GM23338 (cell line): ENCODE measurements at regions not wholly inside any gene's neighbourhood (a gene's known extent, or its start where the extent isn't known, plus 50 kb on each side); places are given as distances from the start of the nearest gene placed in this dataset.

Experiments used
- ATAC-seq: fragments of 200-7000 bp; cut with Tn5 transposase; 3 replicates; pipeline ENCODE4 v1.9.1; 2020
- DNase-seq: peaks from one replicate; pipeline ENCODE4 v3.0.0-alpha.2; 2015; ENCODE audit warnings: low spot score
- H2AFZ ChIP-seq: fragments of 200-600 bp; sonication (generic); 2 replicates; pipeline ENCODE4 v1.8.0; 2016; ENCODE audit warnings: antibody characterized with exemption, mild to moderate bottlenecking, moderate library complexity
- H3F3A ChIP-seq: fragments of 200-600 bp; sonication (generic); replicated peaks from 2 replicates; pipeline ENCODE4 v1.8.0; 2017; ENCODE audit warnings: antibody characterized with exemption, mixed run types, low read depth
- H3K27ac ChIP-seq: fragments of 200-600 bp; sonication (generic); 2 replicates; pipeline ENCODE4 v1.6.1; 2016; ENCODE audit warnings: low read depth
- H3K27me3 ChIP-seq: fragments of 200-600 bp; sonication (generic); 2 replicates; pipeline ENCODE4 v1.8.0; 2016; ENCODE audit warnings: mild to moderate bottlenecking, mixed run types, moderate library complexity; ENCODE audit not compliant: insufficient read depth
- H3K36me3 ChIP-seq: fragments of 200-600 bp; sonication (generic); 2 replicates; pipeline ENCODE4 v1.8.0; 2016; ENCODE audit warnings: mild to moderate bottlenecking; ENCODE audit not compliant: insufficient read depth
- H3K4me1 ChIP-seq: fragments of 200-600 bp; sonication (generic); 2 replicates; pipeline ENCODE4 v1.8.0; 2016; ENCODE audit warnings: mild to moderate bottlenecking, moderate library complexity; ENCODE audit not compliant: insufficient read depth
- H3K4me2 ChIP-seq: fragments of 200-600 bp; sonication (generic); 2 replicates; pipeline ENCODE4 v1.7.1; 2017; ENCODE audit warnings: mixed run types
- H3K4me3 ChIP-seq: fragments of 200-600 bp; sonication (generic); 2 replicates; pipeline ENCODE4 v1.6.1; 2016; ENCODE audit warnings: mixed run types
- H3K79me2 ChIP-seq: fragments of 200-600 bp; sonication (generic); replicated peaks from 2 replicates; pipeline ENCODE4 v1.8.0; 2017; ENCODE audit warnings: mild to moderate bottlenecking; ENCODE audit not compliant: insufficient read depth
- H3K9me2 ChIP-seq: fragments of 200-600 bp; sonication (generic); 2 replicates; pipeline ENCODE4 v1.8.0; 2017; ENCODE audit not compliant: insufficient read depth
- H4K20me1 ChIP-seq: fragments of 200-600 bp; sonication (generic); replicated peaks from 2 replicates; pipeline ENCODE4 v1.8.0; 2017; ENCODE audit warnings: mild to moderate bottlenecking; ENCODE audit not compliant: insufficient read depth
- H3K27ac Mint-ChIP-seq: 2 replicates; pipeline ENCODE4 v1.8.0; 2020; ENCODE audit warnings: inconsistent platforms, mild to moderate bottlenecking, moderate library complexity, mixed read lengths
- H3K27me3 Mint-ChIP-seq: 3 replicates; pipeline ENCODE4 v1.8.0; 2022; ENCODE audit warnings: low read depth, mild to moderate bottlenecking, moderate library complexity, mixed read lengths, inconsistent platforms; ENCODE audit not compliant: insufficient read depth, poor library complexity
- H3K36me3 Mint-ChIP-seq: 3 replicates; pipeline ENCODE4 v1.8.0; 2021; ENCODE audit warnings: low read depth, mild to moderate bottlenecking, inconsistent platforms, moderate library complexity, mixed read lengths
- H3K4me1 Mint-ChIP-seq: 3 replicates; pipeline ENCODE4 v1.8.0; 2020; ENCODE audit warnings: mild to moderate bottlenecking, inconsistent platforms, mixed read lengths
- H3K4me3 Mint-ChIP-seq: 3 replicates; pipeline ENCODE4 v1.8.0; 2021; ENCODE audit warnings: moderate library complexity, mild to moderate bottlenecking, inconsistent platforms, mixed read lengths
- H3K9me3 Mint-ChIP-seq: 3 replicates; pipeline ENCODE4 v1.8.0; 2020; ENCODE audit warnings: moderate library complexity, mild to moderate bottlenecking, inconsistent platforms, mixed read lengths
- CREB1 ChIP-seq: fragments of 250-450 bp; sonication (Bioruptor Pico); IDR thresholded peaks from 2 replicates; pipeline ENCODE4 v1.5.0; 2020; ENCODE audit warnings: low read depth, mild to moderate bottlenecking, moderate library complexity
- EZH2 ChIP-seq: fragments of 200-600 bp; sonication (generic); IDR thresholded peaks from one replicate; pipeline ENCODE4 v1.8.0; 2017; ENCODE audit warnings: antibody characterized with exemption, mild to moderate bottlenecking, low read depth; ENCODE audit not compliant: unreplicated experiment
- EZH2phosphoT487 ChIP-seq: fragments of 200-600 bp; sonication (generic); IDR thresholded peaks from one replicate; pipeline ENCODE4 v1.8.1; 2018; ENCODE audit warnings: antibody characterized with exemption; ENCODE audit not compliant: unreplicated experiment
- JUNB ChIP-seq: IDR thresholded peaks from one replicate; pipeline ENCODE4 v1.6.1; 2016; ENCODE audit warnings: antibody characterized with exemption; ENCODE audit not compliant: unreplicated experiment
- NANOG ChIP-seq: IDR thresholded peaks from 2 replicates; pipeline ENCODE4 v1.6.1; 2016; ENCODE audit warnings: antibody characterized with exemption, borderline replicate concordance
- REST ChIP-seq: IDR thresholded peaks from one replicate; pipeline ENCODE4 v1.6.1; 2018; ENCODE audit warnings: antibody characterized with exemption; ENCODE audit not compliant: unreplicated experiment
- ZNF114 ChIP-seq: fragments of 250-450 bp; sonication (Bioruptor Pico); IDR thresholded peaks from 2 replicates; pipeline ENCODE4 v1.5.0; 2020; ENCODE audit warnings: mild to moderate bottlenecking, moderate library complexity
- ZNF331 ChIP-seq: fragments of 250-450 bp; sonication (Bioruptor Pico); IDR thresholded peaks from 2 replicates; pipeline ENCODE4 v1.5.0; 2020; ENCODE audit warnings: low read depth, mild to moderate bottlenecking, moderate library complexity
- TF ChIP-seq, protein P1 (sequence below): IDR thresholded peaks from 2 replicates; pipeline ENCODE4 v1.6.1; 2016; ENCODE audit warnings: antibody characterized with exemption
- TF ChIP-seq, protein P2 (sequence below), 2 experiments: fragments of 200-600 bp in 1 of 2; sonication (generic) in 1 of 2; conservative IDR thresholded peaks; 2 replicates each; pipeline versions ENCODE4 v1.5.1 to v1.6.1; 2016 to 2017; ENCODE audit warnings: antibody characterized with exemption in 2 of 2, low read depth in 2 of 2, mild to moderate bottlenecking in 2 of 2, moderate library complexity in 1 of 2

DNA sequence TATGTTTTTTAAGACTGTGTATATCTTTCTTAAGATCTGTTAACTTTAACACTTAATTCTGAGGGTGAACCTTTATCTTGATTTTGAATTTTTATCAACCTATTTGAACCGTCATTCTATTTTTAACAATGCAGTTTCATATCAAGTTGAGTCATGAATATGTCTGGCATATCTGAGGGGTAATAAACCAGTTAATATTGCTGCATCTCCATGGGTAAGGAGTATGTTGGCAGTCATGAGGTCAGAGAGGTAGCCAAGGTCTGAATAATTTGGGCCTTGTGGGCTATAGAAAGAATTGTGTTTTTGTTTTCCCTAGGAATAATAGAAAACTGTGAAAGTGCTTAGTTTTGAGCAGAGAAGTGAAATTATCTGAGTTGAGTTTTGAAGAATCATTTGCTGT is 419.0 kb downstream of the PLK2 start (continued):
- TF ChIP-seq REST: no peak
- no peak for TF ChIP-seq EZH2

GRCh38 chr5:58040044-58040443 is 419.8 kb downstream of the PLK2 start:
- no peak for ATAC-seq
- Histone ChIP-seq H3K4me1 (no peaks in the 10 kb centered on the region), H3K9me2 (no peaks in the 10 kb centered on the region), H3K4me2 (no peak overlapping the region), H3F3A (no peaks in the 10 kb centered on the region), H3K27me3 (no peaks in the 10 kb centered on the region), H2AFZ (no peak overlapping the region), H4K20me1 (no peaks in the 10 kb centered on the region), H3K36me3 (no peaks in the 10 kb centered on the region), H3K27ac (no peak overlapping the region), H3K4me3 (no peak overlapping the region), H3K79me2 (no peaks in the 10 kb centered on the region)
- Mint-ChIP-seq H3K4me1 (no peaks in the 10 kb centered on the region), H3K4me3 (no peak overlapping the region), H3K27ac (no peak overlapping the region), H3K36me3 (no peaks in the 10 kb centered on the region), H3K27me3 (no peaks in the 10 kb centered on the region), H3K9me3 (no peaks in the 10 kb centered on the region)
- TF ChIP-seq REST (no peak), EZH2phosphoT487 (no peak), JUNB (no peak), ZNF331 (no peak), CREB1 (CRISPR knock-in tag) (no peak), NANOG (no peak), ZNF114 (CRISPR knock-in tag) (no peak)
- TF ChIP-seq, protein P1, sequence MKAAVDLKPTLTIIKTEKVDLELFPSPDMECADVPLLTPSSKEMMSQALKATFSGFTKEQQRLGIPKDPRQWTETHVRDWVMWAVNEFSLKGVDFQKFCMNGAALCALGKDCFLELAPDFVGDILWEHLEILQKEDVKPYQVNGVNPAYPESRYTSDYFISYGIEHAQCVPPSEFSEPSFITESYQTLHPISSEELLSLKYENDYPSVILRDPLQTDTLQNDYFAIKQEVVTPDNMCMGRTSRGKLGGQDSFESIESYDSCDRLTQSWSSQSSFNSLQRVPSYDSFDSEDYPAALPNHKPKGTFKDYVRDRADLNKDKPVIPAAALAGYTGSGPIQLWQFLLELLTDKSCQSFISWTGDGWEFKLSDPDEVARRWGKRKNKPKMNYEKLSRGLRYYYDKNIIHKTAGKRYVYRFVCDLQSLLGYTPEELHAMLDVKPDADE: no peak
- TF ChIP-seq, protein P2, sequence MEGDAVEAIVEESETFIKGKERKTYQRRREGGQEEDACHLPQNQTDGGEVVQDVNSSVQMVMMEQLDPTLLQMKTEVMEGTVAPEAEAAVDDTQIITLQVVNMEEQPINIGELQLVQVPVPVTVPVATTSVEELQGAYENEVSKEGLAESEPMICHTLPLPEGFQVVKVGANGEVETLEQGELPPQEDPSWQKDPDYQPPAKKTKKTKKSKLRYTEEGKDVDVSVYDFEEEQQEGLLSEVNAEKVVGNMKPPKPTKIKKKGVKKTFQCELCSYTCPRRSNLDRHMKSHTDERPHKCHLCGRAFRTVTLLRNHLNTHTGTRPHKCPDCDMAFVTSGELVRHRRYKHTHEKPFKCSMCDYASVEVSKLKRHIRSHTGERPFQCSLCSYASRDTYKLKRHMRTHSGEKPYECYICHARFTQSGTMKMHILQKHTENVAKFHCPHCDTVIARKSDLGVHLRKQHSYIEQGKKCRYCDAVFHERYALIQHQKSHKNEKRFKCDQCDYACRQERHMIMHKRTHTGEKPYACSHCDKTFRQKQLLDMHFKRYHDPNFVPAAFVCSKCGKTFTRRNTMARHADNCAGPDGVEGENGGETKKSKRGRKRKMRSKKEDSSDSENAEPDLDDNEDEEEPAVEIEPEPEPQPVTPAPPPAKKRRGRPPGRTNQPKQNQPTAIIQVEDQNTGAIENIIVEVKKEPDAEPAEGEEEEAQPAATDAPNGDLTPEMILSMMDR (conservative IDR thresholded peaks at IDR 0.05; ENCODE audit: low read depth in 2 of 2): no peak
- no peak for DNase-seq
